Upper lobe of right lung (tissue), 1 donor: ENCODE measurements at regions not wholly inside any gene's neighbourhood (a gene's known extent, or its start where the extent isn't known, plus 50 kb on each side); places are given as distances from the start of the nearest gene placed in this dataset.

ENCODE experiments used
- ATAC-seq: fragments of 200-7000 bp; cut with Tn5 transposase; one replicate; pipeline ENCODE4 v1.9.1; 2020; ENCODE audit warnings: mild to moderate bottlenecking, moderate library complexity
- DNase-seq: peaks from one replicate; pipeline ENCODE4 v3.0.0-alpha.2; 2020
- H3K27ac ChIP-seq: fragments of 200-600 bp; one replicate; pipeline ENCODE4 v1.8.0; 2022
- H3K27me3 ChIP-seq: fragments of 200-600 bp; one replicate; pipeline ENCODE4 v1.8.0; 2022; ENCODE audit warnings: mild to moderate bottlenecking
- H3K36me3 ChIP-seq: fragments of 200-600 bp; one replicate; pipeline ENCODE4 v1.8.0; 2022
- H3K4me1 ChIP-seq: fragments of 200-600 bp; one replicate; pipeline ENCODE4 v1.8.0; 2022
- H3K4me3 ChIP-seq: fragments of 200-600 bp; one replicate; pipeline ENCODE4 v1.8.0; 2022; ENCODE audit warnings: mild to moderate bottlenecking
- H3K9me3 ChIP-seq: fragments of 200-600 bp; one replicate; pipeline ENCODE4 v1.8.0; 2022
- intact Hi-C: fragments of 100-400 bp; cut with DNase I; formaldehyde crosslinking; loops from one replicate; pipeline ENCODE4 v1.11.0; 2022
- TF ChIP-seq, protein P1 (sequence below): fragments of 200-600 bp; IDR thresholded peaks from one replicate; pipeline ENCODE4 v1.8.0; 2022; ENCODE audit warnings: antibody characterized with exemption
- donor health status: DM: no; HTN: yes; CAD: no; lungs with severe emphysema.

DNA sequence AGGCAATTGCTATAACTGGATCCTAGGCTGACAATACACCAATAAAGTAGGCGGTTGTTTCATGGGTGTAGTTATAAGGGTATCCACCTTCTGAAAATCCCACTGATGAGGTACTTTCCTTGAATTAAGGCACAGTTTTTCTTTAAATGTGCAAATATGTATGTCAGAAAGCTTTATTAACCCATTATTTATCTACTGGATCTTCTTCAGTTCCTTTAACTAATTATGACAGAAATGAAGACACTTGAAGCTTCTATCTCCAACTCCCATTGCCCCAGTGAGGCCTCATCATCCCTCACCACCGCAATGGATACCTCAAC is 159.6 kb upstream of the KLF3 start:
- H3K4me3 ChIP-seq: no peak overlapping the region
- no peak overlapping the region for H3K27ac ChIP-seq
- H3K4me1 ChIP-seq: no peaks in the 10 kb centered on the region
- TF ChIP-seq, protein P1, sequence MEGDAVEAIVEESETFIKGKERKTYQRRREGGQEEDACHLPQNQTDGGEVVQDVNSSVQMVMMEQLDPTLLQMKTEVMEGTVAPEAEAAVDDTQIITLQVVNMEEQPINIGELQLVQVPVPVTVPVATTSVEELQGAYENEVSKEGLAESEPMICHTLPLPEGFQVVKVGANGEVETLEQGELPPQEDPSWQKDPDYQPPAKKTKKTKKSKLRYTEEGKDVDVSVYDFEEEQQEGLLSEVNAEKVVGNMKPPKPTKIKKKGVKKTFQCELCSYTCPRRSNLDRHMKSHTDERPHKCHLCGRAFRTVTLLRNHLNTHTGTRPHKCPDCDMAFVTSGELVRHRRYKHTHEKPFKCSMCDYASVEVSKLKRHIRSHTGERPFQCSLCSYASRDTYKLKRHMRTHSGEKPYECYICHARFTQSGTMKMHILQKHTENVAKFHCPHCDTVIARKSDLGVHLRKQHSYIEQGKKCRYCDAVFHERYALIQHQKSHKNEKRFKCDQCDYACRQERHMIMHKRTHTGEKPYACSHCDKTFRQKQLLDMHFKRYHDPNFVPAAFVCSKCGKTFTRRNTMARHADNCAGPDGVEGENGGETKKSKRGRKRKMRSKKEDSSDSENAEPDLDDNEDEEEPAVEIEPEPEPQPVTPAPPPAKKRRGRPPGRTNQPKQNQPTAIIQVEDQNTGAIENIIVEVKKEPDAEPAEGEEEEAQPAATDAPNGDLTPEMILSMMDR: no peak
- ATAC-seq: no peak
- intact Hi-C loops: no loop called here
- DNase-seq: no peak
- H3K27me3 ChIP-seq: no peaks in the 10 kb centered on the region
- no peaks in the 10 kb centered on the region for H3K36me3 ChIP-seq
- H3K9me3 ChIP-seq: no peaks in the 10 kb centered on the region

DNA sequence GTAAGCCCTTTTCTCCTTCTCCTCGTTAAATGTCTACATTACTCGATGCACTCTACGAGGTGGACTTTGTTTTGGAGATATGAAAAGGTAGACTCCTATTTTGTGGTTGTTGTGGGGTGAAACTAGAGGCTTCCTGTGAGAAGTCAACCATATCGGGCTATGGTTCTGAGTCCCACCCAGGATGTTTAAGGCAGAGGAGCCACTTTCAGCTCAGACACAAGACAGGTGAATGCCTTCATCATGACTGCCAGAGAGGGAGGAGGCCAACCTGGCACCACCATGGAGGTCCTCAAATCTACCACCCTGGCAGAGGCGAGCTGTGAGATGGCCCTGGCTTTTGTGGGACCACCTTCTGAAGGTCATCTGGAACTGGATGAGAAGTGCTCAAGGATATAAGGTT is 154.4 kb upstream of the KLF3 start:
- no peaks in the 10 kb centered on the region for H3K36me3 ChIP-seq
- no peak overlapping the region for H3K27ac ChIP-seq
- no peak for DNase-seq
- intact Hi-C loops: no loop called here
- H3K4me1 ChIP-seq: no peaks in the 10 kb centered on the region
- TF ChIP-seq, protein P1: no peak
- no peaks in the 10 kb centered on the region for H3K27me3 ChIP-seq
- peak; percentile 12 for ATAC-seq
- H3K4me3 ChIP-seq: no peak overlapping the region
- no peaks in the 10 kb centered on the region for H3K9me3 ChIP-seq

DNA sequence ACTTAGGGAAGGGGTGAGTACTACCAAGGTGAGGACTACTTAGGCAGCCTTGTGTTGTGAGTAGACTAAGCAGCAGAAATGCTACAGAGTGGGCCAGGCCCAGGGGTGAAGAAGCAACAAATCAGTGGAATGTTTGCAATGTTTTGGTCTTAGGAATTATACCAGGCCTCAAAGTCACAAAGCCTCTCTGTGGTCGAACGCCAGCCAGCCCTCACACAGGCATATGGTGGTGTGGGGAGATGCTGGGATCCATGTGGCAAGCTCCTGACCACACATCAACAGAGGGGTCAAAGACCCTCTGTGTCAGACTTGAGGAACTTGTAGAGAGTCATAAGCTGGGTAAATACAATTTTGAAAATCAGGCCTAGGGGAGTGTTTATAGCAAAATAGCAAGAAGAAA is 153.8 kb upstream of the KLF3 start:
- intact Hi-C loops: no loop called here
- no peaks in the 10 kb centered on the region for H3K36me3 ChIP-seq
- H3K27ac ChIP-seq: no peak overlapping the region

DNA sequence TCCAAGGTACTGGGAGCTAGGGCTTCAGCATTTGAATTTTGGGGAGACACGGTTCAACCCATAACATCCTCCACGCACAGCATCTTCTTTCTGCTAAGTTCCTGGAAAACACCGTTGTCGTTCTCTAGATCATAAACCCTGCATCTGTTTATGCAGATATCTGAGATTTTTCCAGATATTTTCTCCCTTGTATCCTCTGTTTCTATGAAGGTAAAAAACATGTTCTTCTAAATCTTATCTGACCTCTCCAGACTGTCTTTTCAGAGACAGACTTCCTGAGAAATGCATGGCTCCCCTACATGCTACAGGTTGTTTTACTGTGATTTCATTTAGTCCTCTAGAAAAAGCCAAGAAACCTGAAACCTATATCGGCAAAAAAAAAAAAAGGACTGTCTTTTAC is 152.3 kb upstream of the KLF3 start:
- H3K27me3 ChIP-seq: no peaks in the 10 kb centered on the region
- H3K9me3 ChIP-seq: no peaks in the 10 kb centered on the region
- no peak overlapping the region for H3K4me3 ChIP-seq
- DNase-seq (no peak), ATAC-seq (no peak)
- TF ChIP-seq, protein P1: no peak
- intact Hi-C loops: no loop called here
- H3K27ac ChIP-seq: no peak overlapping the region
- no peaks in the 10 kb centered on the region for H3K4me1 ChIP-seq
- H3K36me3 ChIP-seq: no peaks in the 10 kb centered on the region

More for the DNA sequence above, 153.8 kb upstream of the KLF3 start:
- no peak overlapping the region for H3K4me3 ChIP-seq
- no peak for ATAC-seq
- H3K27me3 ChIP-seq: no peaks in the 10 kb centered on the region
- TF ChIP-seq, protein P1: no peak
- no peaks in the 10 kb centered on the region for H3K9me3 ChIP-seq
- H3K4me1 ChIP-seq: no peaks in the 10 kb centered on the region
- DNase-seq: no peak

DNA sequence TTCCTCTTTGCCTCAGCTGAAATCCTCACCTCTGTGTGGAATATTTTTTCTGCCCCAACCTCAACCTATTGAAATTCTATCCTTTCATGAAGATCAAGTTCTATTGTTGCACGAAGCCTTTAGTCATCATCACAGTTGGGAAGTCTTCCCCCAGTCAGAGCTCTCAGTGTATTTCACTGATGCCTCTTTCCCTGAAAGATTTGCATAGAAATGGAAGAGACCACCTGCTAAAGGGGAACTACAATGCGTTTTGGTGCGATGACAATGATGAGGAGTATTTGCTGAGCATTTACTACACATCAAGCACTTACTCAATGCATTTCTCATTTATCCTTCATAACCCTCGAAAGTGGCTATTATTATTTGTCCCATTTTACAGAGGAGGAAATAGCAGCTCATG is 151.2 kb upstream of the KLF3 start:
- no peaks in the 10 kb centered on the region for H3K4me1 ChIP-seq
- no peaks in the 10 kb centered on the region for H3K9me3 ChIP-seq
- no peaks in the 10 kb centered on the region for H3K36me3 ChIP-seq
- ATAC-seq (no peak), DNase-seq (no peak)
- H3K27ac ChIP-seq: no peak overlapping the region
- intact Hi-C loops: no loop called here
- TF ChIP-seq, protein P1: no peak
- H3K27me3 ChIP-seq: no peaks in the 10 kb centered on the region
- no peak overlapping the region for H3K4me3 ChIP-seq

DNA sequence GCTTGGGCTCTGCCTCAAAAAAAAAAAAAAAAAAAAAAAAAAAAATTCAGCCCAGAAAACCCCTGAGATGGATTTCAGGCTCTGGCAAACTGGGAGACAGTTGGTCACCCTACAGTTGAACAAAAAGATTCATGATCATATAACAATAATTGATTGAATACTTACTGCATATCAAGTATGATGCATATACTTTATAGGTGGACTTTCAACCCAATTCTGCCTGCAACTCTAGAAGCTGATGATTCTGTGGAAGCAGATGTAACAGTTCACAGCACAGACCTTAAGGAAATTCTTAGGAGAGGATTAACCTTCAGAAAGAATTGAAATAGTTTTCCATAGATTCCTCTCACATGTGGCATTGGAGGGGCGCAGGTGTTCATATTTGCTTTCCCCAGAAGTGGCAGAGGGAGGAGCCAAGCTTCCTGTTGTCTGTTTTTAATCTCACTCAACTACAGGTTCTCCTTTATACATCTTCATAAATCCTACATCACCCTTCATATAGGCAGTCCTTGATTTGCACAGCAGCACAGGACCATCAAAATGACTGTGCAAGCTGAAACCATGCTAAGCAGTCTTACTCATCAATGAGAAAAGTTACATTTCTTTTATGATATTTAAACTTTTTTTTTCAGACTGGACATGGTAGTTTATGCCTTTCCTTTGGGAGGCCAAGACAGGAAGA is 149.4 kb upstream of the KLF3 start:
- Histone ChIP-seq H3K36me3 (no peaks in the 10 kb centered on the region), H3K27me3 (no peaks in the 10 kb centered on the region), H3K4me1 (no peaks in the 10 kb centered on the region), H3K27ac (no peak overlapping the region), H3K4me3 (no peak overlapping the region), H3K9me3 (no peaks in the 10 kb centered on the region)
- DNase-seq (no peak), ATAC-seq (no peak)
- TF ChIP-seq, protein P1: no peak
- intact Hi-C loops: no loop called here
